GM23338 (cell line): ENCODE measurements at regions not wholly inside any gene's neighbourhood (a gene's known extent, or its start where the extent isn't known, plus 50 kb on each side); places are given as distances from the start of the nearest gene placed in this dataset.

Experiments
- ATAC-seq: fragments of 200-7000 bp; cut with Tn5 transposase; 3 replicates; pipeline ENCODE4 v1.9.1; 2020
- DNase-seq: peaks from one replicate; pipeline ENCODE4 v3.0.0-alpha.2; 2015; ENCODE audit warnings: low spot score
- H2AFZ ChIP-seq: fragments of 200-600 bp; sonication (generic); 2 replicates; pipeline ENCODE4 v1.8.0; 2016; ENCODE audit warnings: antibody characterized with exemption, mild to moderate bottlenecking, moderate library complexity
- H3F3A ChIP-seq: fragments of 200-600 bp; sonication (generic); replicated peaks from 2 replicates; pipeline ENCODE4 v1.8.0; 2017; ENCODE audit warnings: antibody characterized with exemption, mixed run types, low read depth
- H3K27ac ChIP-seq: fragments of 200-600 bp; sonication (generic); 2 replicates; pipeline ENCODE4 v1.6.1; 2016; ENCODE audit warnings: low read depth
- H3K27me3 ChIP-seq: fragments of 200-600 bp; sonication (generic); 2 replicates; pipeline ENCODE4 v1.8.0; 2016; ENCODE audit warnings: mild to moderate bottlenecking, mixed run types, moderate library complexity; ENCODE audit not compliant: insufficient read depth
- H3K36me3 ChIP-seq: fragments of 200-600 bp; sonication (generic); 2 replicates; pipeline ENCODE4 v1.8.0; 2016; ENCODE audit warnings: mild to moderate bottlenecking; ENCODE audit not compliant: insufficient read depth
- H3K4me1 ChIP-seq: fragments of 200-600 bp; sonication (generic); 2 replicates; pipeline ENCODE4 v1.8.0; 2016; ENCODE audit warnings: mild to moderate bottlenecking, moderate library complexity; ENCODE audit not compliant: insufficient read depth
- H3K4me2 ChIP-seq: fragments of 200-600 bp; sonication (generic); 2 replicates; pipeline ENCODE4 v1.7.1; 2017; ENCODE audit warnings: mixed run types
- H3K4me3 ChIP-seq: fragments of 200-600 bp; sonication (generic); 2 replicates; pipeline ENCODE4 v1.6.1; 2016; ENCODE audit warnings: mixed run types
- H3K79me2 ChIP-seq: fragments of 200-600 bp; sonication (generic); replicated peaks from 2 replicates; pipeline ENCODE4 v1.8.0; 2017; ENCODE audit warnings: mild to moderate bottlenecking; ENCODE audit not compliant: insufficient read depth
- H3K9me2 ChIP-seq: fragments of 200-600 bp; sonication (generic); 2 replicates; pipeline ENCODE4 v1.8.0; 2017; ENCODE audit not compliant: insufficient read depth
- H4K20me1 ChIP-seq: fragments of 200-600 bp; sonication (generic); replicated peaks from 2 replicates; pipeline ENCODE4 v1.8.0; 2017; ENCODE audit warnings: mild to moderate bottlenecking; ENCODE audit not compliant: insufficient read depth
- H3K27ac Mint-ChIP-seq: 2 replicates; pipeline ENCODE4 v1.8.0; 2020; ENCODE audit warnings: inconsistent platforms, mild to moderate bottlenecking, moderate library complexity, mixed read lengths
- H3K27me3 Mint-ChIP-seq: 3 replicates; pipeline ENCODE4 v1.8.0; 2022; ENCODE audit warnings: low read depth, mild to moderate bottlenecking, moderate library complexity, mixed read lengths, inconsistent platforms; ENCODE audit not compliant: insufficient read depth, poor library complexity
- H3K36me3 Mint-ChIP-seq: 3 replicates; pipeline ENCODE4 v1.8.0; 2021; ENCODE audit warnings: low read depth, mild to moderate bottlenecking, inconsistent platforms, moderate library complexity, mixed read lengths
- H3K4me1 Mint-ChIP-seq: 3 replicates; pipeline ENCODE4 v1.8.0; 2020; ENCODE audit warnings: mild to moderate bottlenecking, inconsistent platforms, mixed read lengths
- H3K4me3 Mint-ChIP-seq: 3 replicates; pipeline ENCODE4 v1.8.0; 2021; ENCODE audit warnings: moderate library complexity, mild to moderate bottlenecking, inconsistent platforms, mixed read lengths
- H3K9me3 Mint-ChIP-seq: 3 replicates; pipeline ENCODE4 v1.8.0; 2020; ENCODE audit warnings: moderate library complexity, mild to moderate bottlenecking, inconsistent platforms, mixed read lengths
- CREB1 ChIP-seq: fragments of 250-450 bp; sonication (Bioruptor Pico); IDR thresholded peaks from 2 replicates; pipeline ENCODE4 v1.5.0; 2020; ENCODE audit warnings: low read depth, mild to moderate bottlenecking, moderate library complexity
- EZH2 ChIP-seq: fragments of 200-600 bp; sonication (generic); IDR thresholded peaks from one replicate; pipeline ENCODE4 v1.8.0; 2017; ENCODE audit warnings: antibody characterized with exemption, mild to moderate bottlenecking, low read depth; ENCODE audit not compliant: unreplicated experiment
- EZH2phosphoT487 ChIP-seq: fragments of 200-600 bp; sonication (generic); IDR thresholded peaks from one replicate; pipeline ENCODE4 v1.8.1; 2018; ENCODE audit warnings: antibody characterized with exemption; ENCODE audit not compliant: unreplicated experiment
- JUNB ChIP-seq: IDR thresholded peaks from one replicate; pipeline ENCODE4 v1.6.1; 2016; ENCODE audit warnings: antibody characterized with exemption; ENCODE audit not compliant: unreplicated experiment
- NANOG ChIP-seq: IDR thresholded peaks from 2 replicates; pipeline ENCODE4 v1.6.1; 2016; ENCODE audit warnings: antibody characterized with exemption, borderline replicate concordance
- POLR2AphosphoS5 ChIP-seq: IDR thresholded peaks from 2 replicates; pipeline ENCODE4 v1.6.1; 2016; ENCODE audit warnings: antibody characterized with exemption, low read depth
- ZNF331 ChIP-seq: fragments of 250-450 bp; sonication (Bioruptor Pico); IDR thresholded peaks from 2 replicates; pipeline ENCODE4 v1.5.0; 2020; ENCODE audit warnings: low read depth, mild to moderate bottlenecking, moderate library complexity
- TF ChIP-seq, protein P1 (sequence below): IDR thresholded peaks from one replicate; pipeline ENCODE4 v1.6.1; 2018; ENCODE audit warnings: antibody characterized with exemption; ENCODE audit not compliant: unreplicated experiment

DNA sequence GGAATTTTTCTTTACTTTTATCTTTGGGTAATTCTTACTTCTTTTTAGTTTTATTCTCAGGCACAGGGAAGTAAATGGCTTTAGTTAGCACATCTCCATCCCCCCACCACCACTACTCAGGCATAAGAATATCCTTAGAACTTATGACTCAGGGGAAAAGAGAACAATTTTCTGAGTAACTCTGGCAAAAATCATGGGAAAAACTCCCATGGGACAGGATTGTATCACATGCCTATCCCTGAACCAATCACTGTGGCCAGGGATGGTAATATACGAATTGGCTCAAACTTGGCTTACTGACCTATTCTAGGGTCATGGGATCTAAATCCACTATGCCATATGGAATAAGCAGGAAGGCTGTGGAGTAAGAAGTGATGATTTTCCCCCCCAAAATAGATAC, 339.1 kb downstream of the BTBD3 start (continued):
- TF ChIP-seq, protein P1, sequence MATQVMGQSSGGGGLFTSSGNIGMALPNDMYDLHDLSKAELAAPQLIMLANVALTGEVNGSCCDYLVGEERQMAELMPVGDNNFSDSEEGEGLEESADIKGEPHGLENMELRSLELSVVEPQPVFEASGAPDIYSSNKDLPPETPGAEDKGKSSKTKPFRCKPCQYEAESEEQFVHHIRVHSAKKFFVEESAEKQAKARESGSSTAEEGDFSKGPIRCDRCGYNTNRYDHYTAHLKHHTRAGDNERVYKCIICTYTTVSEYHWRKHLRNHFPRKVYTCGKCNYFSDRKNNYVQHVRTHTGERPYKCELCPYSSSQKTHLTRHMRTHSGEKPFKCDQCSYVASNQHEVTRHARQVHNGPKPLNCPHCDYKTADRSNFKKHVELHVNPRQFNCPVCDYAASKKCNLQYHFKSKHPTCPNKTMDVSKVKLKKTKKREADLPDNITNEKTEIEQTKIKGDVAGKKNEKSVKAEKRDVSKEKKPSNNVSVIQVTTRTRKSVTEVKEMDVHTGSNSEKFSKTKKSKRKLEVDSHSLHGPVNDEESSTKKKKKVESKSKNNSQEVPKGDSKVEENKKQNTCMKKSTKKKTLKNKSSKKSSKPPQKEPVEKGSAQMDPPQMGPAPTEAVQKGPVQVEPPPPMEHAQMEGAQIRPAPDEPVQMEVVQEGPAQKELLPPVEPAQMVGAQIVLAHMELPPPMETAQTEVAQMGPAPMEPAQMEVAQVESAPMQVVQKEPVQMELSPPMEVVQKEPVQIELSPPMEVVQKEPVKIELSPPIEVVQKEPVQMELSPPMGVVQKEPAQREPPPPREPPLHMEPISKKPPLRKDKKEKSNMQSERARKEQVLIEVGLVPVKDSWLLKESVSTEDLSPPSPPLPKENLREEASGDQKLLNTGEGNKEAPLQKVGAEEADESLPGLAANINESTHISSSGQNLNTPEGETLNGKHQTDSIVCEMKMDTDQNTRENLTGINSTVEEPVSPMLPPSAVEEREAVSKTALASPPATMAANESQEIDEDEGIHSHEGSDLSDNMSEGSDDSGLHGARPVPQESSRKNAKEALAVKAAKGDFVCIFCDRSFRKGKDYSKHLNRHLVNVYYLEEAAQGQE: no peak
- TF ChIP-seq CREB1 (CRISPR knock-in tag) (no peak), JUNB (no peak), EZH2 (no peak), EZH2phosphoT487 (no peak), ZNF331 (no peak), NANOG (no peak), POLR2AphosphoS5 (no peak)

DNA sequence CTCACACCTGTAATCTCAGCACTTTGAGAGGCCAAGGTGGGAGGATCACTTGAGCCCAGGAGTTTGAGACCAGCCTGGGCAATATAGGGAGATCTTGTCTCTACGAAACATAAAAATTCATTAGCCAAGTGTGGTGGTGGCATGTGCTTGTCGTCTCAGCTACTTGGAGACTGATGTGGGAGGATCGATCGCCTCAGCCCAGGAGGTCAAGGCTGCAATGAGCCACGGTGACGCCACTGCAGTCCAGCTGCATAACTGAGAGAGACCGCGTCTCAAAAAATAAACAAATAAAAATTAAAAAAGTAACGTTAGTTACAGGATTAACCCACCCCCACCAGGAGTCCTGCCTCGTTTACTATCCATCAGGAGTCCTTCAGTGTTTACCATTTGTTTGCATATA, 345.1 kb downstream of the BTBD3 start:
- Histone ChIP-seq H3K4me1 (no peaks in the 10 kb centered on the region; the same call in 1 of the 2 replicates), H3F3A (no peaks in the 10 kb centered on the region), H3K36me3 (no peaks in the 10 kb centered on the region), H3K4me2 (no peak overlapping the region), H3K9me2 (no peaks in the 10 kb centered on the region), H2AFZ (peak overlapping the region; percentile 38; the same call in 1 of the 2 replicates), H3K27me3 (no peaks in the 10 kb centered on the region), H4K20me1 (no peaks in the 10 kb centered on the region), H3K27ac (no peak overlapping the region), H3K4me3 (no peak overlapping the region), H3K79me2 (no peaks in the 10 kb centered on the region)
- no peak overlapping the region for H3K4me3 Mint-ChIP-seq
- H3K4me1 Mint-ChIP-seq: peaks cover 3% of the 10 kb centered on the region; the same call in 2 of the 3 replicates
- no peaks in the 10 kb centered on the region for H3K36me3 Mint-ChIP-seq
- DNase-seq (no peak), ATAC-seq (no peak)
- H3K27me3 Mint-ChIP-seq: no peaks in the 10 kb centered on the region
- no peaks in the 10 kb centered on the region for H3K9me3 Mint-ChIP-seq
- TF ChIP-seq POLR2AphosphoS5: no peak
- no peak for TF ChIP-seq EZH2
- no peak for TF ChIP-seq JUNB
- no peak overlapping the region for H3K27ac Mint-ChIP-seq

DNA sequence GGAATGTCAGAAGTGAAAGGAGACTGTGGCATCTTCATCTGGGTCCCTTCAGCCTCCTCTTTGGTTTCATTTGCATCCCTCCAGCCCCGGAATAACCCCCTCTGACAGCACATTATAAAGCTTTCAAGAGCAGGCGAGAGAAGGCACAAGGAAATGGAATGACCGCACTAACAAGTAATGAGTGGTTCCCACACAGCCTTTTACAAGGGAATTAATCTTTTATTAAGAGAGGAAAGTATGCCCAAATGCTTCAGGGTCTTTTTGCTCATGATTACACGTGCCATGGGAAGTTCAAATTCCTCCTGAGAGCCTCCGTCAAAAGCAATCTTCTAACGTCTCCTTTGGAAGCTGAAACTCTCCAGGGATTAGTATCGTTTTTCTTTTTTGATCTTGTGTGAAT, 347.0 kb downstream of the BTBD3 start:
- Mint-ChIP-seq H3K36me3 (no peaks in the 10 kb centered on the region), H3K27ac (no peak overlapping the region), H3K27me3 (peaks cover 2% of the 10 kb centered on the region), H3K9me3 (no peaks in the 10 kb centered on the region), H3K4me1 (peaks cover 3% of the 10 kb centered on the region; the same call in 2 of the 3 replicates), H3K4me3 (no peak overlapping the region)
- H3K4me1 ChIP-seq: no peaks in the 10 kb centered on the region; the same call in 1 of the 2 replicates
- H3K9me2 ChIP-seq: no peaks in the 10 kb centered on the region
- no peaks in the 10 kb centered on the region for H3F3A ChIP-seq
- no peaks in the 10 kb centered on the region for H3K36me3 ChIP-seq
- H3K27ac ChIP-seq: no peak overlapping the region
- ATAC-seq (no peak), DNase-seq (no peak)
- H2AFZ ChIP-seq: no peak overlapping the region; the same call in 1 of the 2 replicates
- no peak for TF ChIP-seq POLR2AphosphoS5
- no peaks in the 10 kb centered on the region for H3K79me2 ChIP-seq
- H3K27me3 ChIP-seq: no peaks in the 10 kb centered on the region
- H4K20me1 ChIP-seq: no peaks in the 10 kb centered on the region
- H3K4me3 ChIP-seq: no peak overlapping the region
- H3K4me2 ChIP-seq: no peak overlapping the region
